NCI-H774 (cell line): ENCODE measurements at regions not wholly inside any gene's neighbourhood (a gene's known extent, or its start where the extent isn't known, plus 50 kb on each side); places are given as distances from the start of the nearest gene placed in this dataset.
"Not testable (repeated sequence)": the region's sequence is repeated elsewhere in the genome, so short reads cannot be mapped to it uniquely, and the experiment has no call there.

Source experiments
- DNase-seq: peaks from one replicate; lab custom pipeline; 2025; lab: John Stamatoyannopoulos, UW

- no peak for DNase-seq
These were observed 210.0 kb downstream of the PLA2G4A start for GRCh38 chr1:187038784-187039183.

- no peak for DNase-seq
These were observed 212.4 kb downstream of the PLA2G4A start for GRCh38 chr1:187041104-187041503.

- DNase-seq = no peak
These were observed 213.8 kb downstream of the PLA2G4A start for GRCh38 chr1:187042538-187042937.

- DNase-seq = not testable (repeated sequence)
These were observed 214.7 kb downstream of the PLA2G4A start for GRCh38 chr1:187043433-187043832.

GRCh38 chr1:187044411-187044810, 215.7 kb downstream of the PLA2G4A start:
- no peak for DNase-seq

GRCh38 chr1:187045371-187045770, 216.6 kb downstream of the PLA2G4A start:
- DNase-seq = no peak

GRCh38 chr1:187046293-187046692, 217.5 kb downstream of the PLA2G4A start:
- no peak for DNase-seq

- no peak for DNase-seq
These were observed 218.5 kb downstream of the PLA2G4A start for GRCh38 chr1:187047298-187047697.

GRCh38 chr1:187051618-187052232, 223.0 kb downstream of the PLA2G4A start:
- DNase-seq = peak; percentile 50

- no peak for DNase-seq
These were observed 225.1 kb downstream of the PLA2G4A start for GRCh38 chr1:187053876-187054275.

GRCh38 chr1:187054862-187055757, 226.4 kb downstream of the PLA2G4A start:
- DNase-seq = no peak

GRCh38 chr1:187063271-187063670, 234.5 kb downstream of the PLA2G4A start:
- no peak for DNase-seq

GRCh38 chr1:187067160-187067559, 238.4 kb downstream of the PLA2G4A start:
- DNase-seq = peak; percentile 43

- no peak for DNase-seq
These were observed 241.3 kb downstream of the PLA2G4A start for GRCh38 chr1:187070076-187070475.

GRCh38 chr1:187072262-187073034, 243.7 kb downstream of the PLA2G4A start:
- DNase-seq = not testable (repeated sequence)

- not testable (repeated sequence) for DNase-seq
These were observed 244.3 kb downstream of the PLA2G4A start for GRCh38 chr1:187073035-187073560.

- not testable (repeated sequence) for DNase-seq
These were observed 245.0 kb downstream of the PLA2G4A start for GRCh38 chr1:187073634-187074245.

GRCh38 chr1:187074445-187075048, 245.8 kb downstream of the PLA2G4A start:
- no peak for DNase-seq

GRCh38 chr1:187076922-187077321, 248.2 kb downstream of the PLA2G4A start:
- DNase-seq = no peak

- DNase-seq = no peak
These were observed 249.6 kb downstream of the PLA2G4A start for GRCh38 chr1:187078321-187078720.

GRCh38 chr1:187078916-187079315, 250.2 kb downstream of the PLA2G4A start:
- no peak for DNase-seq
